ENCODE measurements at regions not wholly inside any gene's neighbourhood (a gene's known extent, or its start where the extent isn't known, plus 50 kb on each side); places are given as distances from the start of the nearest gene placed in this dataset.

DNA sequence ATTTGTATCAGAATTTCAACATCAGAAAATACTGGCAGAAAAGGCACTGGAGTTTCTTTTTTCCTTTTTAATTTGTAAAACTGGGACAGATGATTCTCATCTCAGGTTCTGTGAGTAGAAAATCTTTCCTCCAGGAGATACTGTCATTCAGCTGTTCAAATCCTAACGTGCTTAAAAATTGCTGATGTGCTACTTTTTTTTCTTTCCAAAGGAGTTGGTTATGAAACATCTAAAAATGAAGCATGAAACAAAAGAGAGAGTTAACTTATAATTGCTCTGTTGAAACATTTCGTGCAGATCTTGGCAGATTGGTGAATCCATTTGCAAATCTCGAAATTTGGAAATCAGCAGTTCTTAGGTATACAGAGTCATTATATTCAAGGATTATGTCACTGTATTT is 622.6 kb downstream of the RNF144B start:
- no peaks in the 10 kb centered on the region for H3K9me3 Mint-ChIP-seq
- DNase-seq (ENCODE audit: low read depth, low spot score), result no peak
- no peak overlapping the region for H3K27ac Mint-ChIP-seq (ENCODE audit: unreplicated experiment)
- no peaks in the 10 kb centered on the region for H3K4me1 Mint-ChIP-seq
- no peak overlapping the region for H3K4me3 Mint-ChIP-seq
- H3K36me3 Mint-ChIP-seq (ENCODE audit: low read depth), result peaks cover 3% of the 10 kb centered on the region
- TF ChIP-seq, protein P1, sequence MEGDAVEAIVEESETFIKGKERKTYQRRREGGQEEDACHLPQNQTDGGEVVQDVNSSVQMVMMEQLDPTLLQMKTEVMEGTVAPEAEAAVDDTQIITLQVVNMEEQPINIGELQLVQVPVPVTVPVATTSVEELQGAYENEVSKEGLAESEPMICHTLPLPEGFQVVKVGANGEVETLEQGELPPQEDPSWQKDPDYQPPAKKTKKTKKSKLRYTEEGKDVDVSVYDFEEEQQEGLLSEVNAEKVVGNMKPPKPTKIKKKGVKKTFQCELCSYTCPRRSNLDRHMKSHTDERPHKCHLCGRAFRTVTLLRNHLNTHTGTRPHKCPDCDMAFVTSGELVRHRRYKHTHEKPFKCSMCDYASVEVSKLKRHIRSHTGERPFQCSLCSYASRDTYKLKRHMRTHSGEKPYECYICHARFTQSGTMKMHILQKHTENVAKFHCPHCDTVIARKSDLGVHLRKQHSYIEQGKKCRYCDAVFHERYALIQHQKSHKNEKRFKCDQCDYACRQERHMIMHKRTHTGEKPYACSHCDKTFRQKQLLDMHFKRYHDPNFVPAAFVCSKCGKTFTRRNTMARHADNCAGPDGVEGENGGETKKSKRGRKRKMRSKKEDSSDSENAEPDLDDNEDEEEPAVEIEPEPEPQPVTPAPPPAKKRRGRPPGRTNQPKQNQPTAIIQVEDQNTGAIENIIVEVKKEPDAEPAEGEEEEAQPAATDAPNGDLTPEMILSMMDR (conservative IDR thresholded peaks at IDR 0.05), result no peak
- H3K27me3 Mint-ChIP-seq (ENCODE audit: low read depth), result no peaks in the 10 kb centered on the region

DNA sequence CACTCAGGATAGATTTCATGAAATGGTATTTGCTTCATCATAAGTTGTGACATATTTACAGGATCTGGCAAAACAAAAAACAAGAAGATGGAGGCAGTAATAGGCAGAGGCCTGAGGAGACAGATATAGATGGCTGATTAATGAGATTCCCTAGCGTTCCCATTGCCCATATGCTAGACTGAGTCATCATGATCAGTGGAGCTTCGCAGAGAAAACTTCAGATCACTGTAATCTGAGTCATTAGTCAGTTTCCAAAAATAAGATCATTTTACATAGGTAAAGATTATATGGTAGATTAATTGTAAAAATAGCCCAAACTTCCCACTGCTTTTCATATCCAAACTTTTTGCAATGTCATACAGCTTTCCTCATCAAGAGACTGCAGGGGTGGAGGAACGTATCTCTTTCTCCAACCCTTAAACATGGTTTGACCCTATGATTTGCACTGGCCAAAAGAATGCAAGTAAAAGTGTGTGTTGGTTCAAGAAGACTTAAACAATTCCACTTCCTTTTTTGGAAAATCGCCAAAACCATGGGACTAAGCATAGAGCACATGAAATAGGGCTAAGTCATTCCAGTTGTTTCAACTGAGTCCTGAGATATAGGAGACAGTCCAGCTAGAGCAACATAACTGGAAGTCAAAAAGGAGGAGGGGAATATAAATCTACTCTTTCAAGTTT is 626.0 kb downstream of the RNF144B start:
- Mint-ChIP-seq H3K36me3 (ENCODE audit: low read depth) (no peaks in the 10 kb centered on the region), H3K9me3 (no peaks in the 10 kb centered on the region), H3K4me1 (peaks cover 7% of the 10 kb centered on the region), H3K27ac (ENCODE audit: unreplicated experiment) (no peak overlapping the region), H3K4me3 (no peak overlapping the region), H3K27me3 (ENCODE audit: low read depth) (no peaks in the 10 kb centered on the region)
- TF ChIP-seq, protein P1 (conservative IDR thresholded peaks at IDR 0.05), result no peak
- DNase-seq (ENCODE audit: low read depth, low spot score), result no peak

DNA sequence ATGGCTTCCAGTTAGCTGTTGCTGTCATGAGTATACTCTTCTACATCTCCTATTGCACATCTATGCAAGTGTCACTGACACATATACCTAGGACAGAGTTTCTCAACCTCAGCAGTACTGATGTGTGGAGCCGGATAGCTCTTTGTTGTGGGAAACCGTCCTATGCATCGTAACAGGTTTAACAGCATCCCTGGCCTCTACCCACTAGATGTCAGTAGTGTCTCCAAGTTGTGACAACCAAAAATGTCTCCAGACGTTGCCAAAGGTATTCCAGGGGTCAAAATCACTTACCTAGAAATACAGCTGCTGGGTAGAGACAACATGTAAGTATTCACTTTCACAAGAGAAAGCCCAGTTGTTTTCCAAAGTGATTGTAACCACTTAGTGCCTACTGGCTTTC is 637.6 kb downstream of the RNF144B start:
- TF ChIP-seq, protein P1 (conservative IDR thresholded peaks at IDR 0.05), result peak; percentile 75
- peak; percentile 28 for DNase-seq (ENCODE audit: low read depth, low spot score)
- Mint-ChIP-seq H3K27me3 (ENCODE audit: low read depth) (no peaks in the 10 kb centered on the region), H3K4me1 (peaks cover 5% of the 10 kb centered on the region), H3K9me3 (peaks cover 3% of the 10 kb centered on the region), H3K27ac (ENCODE audit: unreplicated experiment) (no peak overlapping the region), H3K4me3 (no peak overlapping the region), H3K36me3 (ENCODE audit: low read depth) (peaks cover 2% of the 10 kb centered on the region)

DNA sequence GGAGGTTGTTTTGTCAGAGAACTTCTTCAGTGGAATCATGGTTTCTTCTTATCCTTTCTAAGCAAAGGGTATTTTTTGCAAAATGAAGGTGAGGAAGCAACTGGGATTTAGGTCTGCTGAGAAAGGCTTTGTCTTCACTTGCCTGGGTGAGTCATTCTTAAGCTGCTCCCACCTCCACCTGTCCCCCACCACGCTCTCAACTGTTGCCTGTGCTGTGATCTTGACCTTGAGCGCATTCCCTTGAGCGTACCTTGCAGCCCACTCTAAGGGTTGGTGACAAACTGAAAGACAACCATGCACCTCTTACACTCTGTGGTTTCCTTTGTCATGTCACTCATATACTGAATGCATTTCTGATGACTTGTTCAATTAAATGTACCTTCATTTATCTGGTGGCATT is 641.1 kb downstream of the RNF144B start:
- Mint-ChIP-seq H3K4me1 (peaks cover 29% of the 10 kb centered on the region), H3K4me3 (no peak overlapping the region), H3K36me3 (ENCODE audit: low read depth) (peaks cover 2% of the 10 kb centered on the region), H3K9me3 (peaks cover 7% of the 10 kb centered on the region), H3K27me3 (ENCODE audit: low read depth) (no peaks in the 10 kb centered on the region), H3K27ac (ENCODE audit: unreplicated experiment) (peak overlapping the region; percentile 40)
- DNase-seq (ENCODE audit: low read depth, low spot score), result no peak
- TF ChIP-seq, protein P1 (conservative IDR thresholded peaks at IDR 0.05), result no peak

DNA sequence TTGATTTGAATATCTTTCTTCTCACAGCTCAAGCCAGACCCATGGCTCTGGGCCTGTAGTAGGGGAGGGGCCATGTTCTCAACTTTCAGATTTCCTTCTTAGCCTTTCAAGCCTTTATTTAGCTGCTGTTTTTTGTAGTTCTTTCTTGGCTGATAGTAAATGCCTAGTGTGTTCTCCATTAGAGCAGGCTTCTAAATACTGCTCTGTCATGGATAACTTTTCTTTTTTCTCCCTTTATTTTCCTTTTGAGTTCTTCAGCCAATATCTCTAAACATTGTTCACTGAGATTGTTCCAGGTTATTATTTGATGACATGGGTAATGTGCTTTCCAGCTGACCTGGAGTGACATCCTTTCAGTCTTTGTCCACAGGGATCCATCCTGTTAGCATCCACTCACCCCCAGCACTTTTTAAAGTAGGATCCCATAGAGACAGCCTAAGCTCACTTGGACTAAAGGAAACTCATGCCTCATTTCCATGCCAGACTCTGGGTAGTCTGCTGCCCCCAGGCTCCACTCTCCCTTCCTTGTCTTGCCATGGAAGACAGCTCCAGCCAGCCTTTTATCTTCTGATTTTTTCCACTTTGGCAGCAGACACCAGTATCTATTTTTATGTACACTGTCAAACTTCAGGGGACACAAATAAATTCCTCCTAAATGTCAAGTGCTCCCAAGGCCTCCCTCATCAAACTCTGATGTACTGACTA is 645.6 kb downstream of the RNF144B start:
- Mint-ChIP-seq H3K9me3 (peaks cover 12% of the 10 kb centered on the region), H3K27me3 (ENCODE audit: low read depth) (no peaks in the 10 kb centered on the region), H3K4me3 (peak overlapping the region; percentile 41), H3K4me1 (peaks cover 27% of the 10 kb centered on the region), H3K27ac (ENCODE audit: unreplicated experiment) (peak overlapping the region; percentile 86), H3K36me3 (ENCODE audit: low read depth) (peaks cover 2% of the 10 kb centered on the region)
- no peak for DNase-seq (ENCODE audit: low read depth, low spot score)
- TF ChIP-seq, protein P1 (conservative IDR thresholded peaks at IDR 0.05), result no peak

All from neural crest cell (in vitro differentiated cells).